DOHH2 (cell line): ENCODE measurements at regions not wholly inside any gene's neighbourhood (a gene's known extent, or its start where the extent isn't known, plus 50 kb on each side); places are given as distances from the start of the nearest gene placed in this dataset.

Experiments used
- EZH2phosphoT487 ChIP-seq: fragments of 200-600 bp; sonication (generic); IDR thresholded peaks from 2 replicates; pipeline ENCODE4 v1.6.1; 2017; ENCODE audit warnings: borderline replicate concordance, mild to moderate bottlenecking, antibody characterized with exemption, low read length, moderate library complexity, mixed read lengths
- TF ChIP-seq, protein P1 (sequence below): fragments of 200-600 bp; sonication (generic); IDR thresholded peaks from one replicate; pipeline ENCODE4 v1.5.1; 2014; ENCODE audit warnings: antibody characterized with exemption, mild to moderate bottlenecking, low read depth, low read length; ENCODE audit not compliant: poor library complexity, severe bottlenecking

DNA sequence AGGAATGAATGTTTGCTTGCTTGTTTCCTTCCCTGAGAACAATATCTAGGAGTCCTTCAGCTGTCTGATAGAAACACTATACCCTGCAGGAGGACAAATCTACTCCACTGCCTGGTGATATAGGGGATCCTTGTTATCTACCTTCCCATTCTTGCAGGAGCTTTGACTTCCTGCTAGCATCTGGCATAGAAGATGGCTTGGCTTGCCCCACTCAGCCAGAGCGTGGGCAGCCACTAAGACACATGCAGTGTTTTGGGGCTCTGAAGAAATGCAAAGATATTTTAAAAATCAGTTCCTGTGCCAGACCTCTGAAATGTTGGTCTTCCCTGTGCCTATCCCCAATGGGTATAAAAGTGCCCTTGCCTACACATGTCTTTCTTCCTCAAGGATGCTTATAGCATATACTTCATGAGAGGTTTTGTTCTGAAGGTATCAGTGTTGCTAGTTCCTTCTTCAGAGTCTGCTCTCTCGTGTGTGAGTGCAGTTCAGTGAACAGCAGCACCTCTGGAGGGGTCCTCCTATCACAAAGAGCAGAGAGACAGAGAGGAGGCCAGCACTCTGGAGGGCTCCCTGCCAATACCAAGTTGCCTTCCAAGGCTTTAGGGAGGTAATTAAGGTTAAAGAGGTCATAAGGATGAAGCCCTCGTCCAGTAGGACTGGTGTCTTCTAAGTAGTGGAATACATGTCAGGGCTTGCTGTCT is 149.1 kb upstream of the CALCR start:
- TF ChIP-seq, protein P1, sequence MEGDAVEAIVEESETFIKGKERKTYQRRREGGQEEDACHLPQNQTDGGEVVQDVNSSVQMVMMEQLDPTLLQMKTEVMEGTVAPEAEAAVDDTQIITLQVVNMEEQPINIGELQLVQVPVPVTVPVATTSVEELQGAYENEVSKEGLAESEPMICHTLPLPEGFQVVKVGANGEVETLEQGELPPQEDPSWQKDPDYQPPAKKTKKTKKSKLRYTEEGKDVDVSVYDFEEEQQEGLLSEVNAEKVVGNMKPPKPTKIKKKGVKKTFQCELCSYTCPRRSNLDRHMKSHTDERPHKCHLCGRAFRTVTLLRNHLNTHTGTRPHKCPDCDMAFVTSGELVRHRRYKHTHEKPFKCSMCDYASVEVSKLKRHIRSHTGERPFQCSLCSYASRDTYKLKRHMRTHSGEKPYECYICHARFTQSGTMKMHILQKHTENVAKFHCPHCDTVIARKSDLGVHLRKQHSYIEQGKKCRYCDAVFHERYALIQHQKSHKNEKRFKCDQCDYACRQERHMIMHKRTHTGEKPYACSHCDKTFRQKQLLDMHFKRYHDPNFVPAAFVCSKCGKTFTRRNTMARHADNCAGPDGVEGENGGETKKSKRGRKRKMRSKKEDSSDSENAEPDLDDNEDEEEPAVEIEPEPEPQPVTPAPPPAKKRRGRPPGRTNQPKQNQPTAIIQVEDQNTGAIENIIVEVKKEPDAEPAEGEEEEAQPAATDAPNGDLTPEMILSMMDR, result no peak
- no peak for TF ChIP-seq EZH2phosphoT487
